Uterus (tissue), 2 donors: ENCODE measurements at regions not wholly inside any gene's neighbourhood (a gene's known extent, or its start where the extent isn't known, plus 50 kb on each side); places are given as distances from the start of the nearest gene placed in this dataset.

Source experiments
- CTCF ChIP-seq, 4 experiments: fragments of 200-600 bp in 2 of 4; fragments of 450-650 bp in 2 of 4; sonication (generic) in 2 of 4; IDR thresholded peaks; one replicate each; pipeline ENCODE4 v1.5.1; 2016 to 2019; ENCODE audit warnings: antibody characterized with exemption in 4 of 4, mild to moderate bottlenecking in 2 of 4, moderate library complexity in 1 of 4
- POLR2A ChIP-seq, 2 donors: fragments of 450-650 bp; IDR thresholded peaks; one replicate each; pipeline ENCODE4 v1.6.1; 2016; ENCODE audit warnings: antibody characterized with exemption in 2 of 2, mild to moderate bottlenecking in 1 of 2, moderate library complexity in 1 of 2

GRCh38 chr3:197353867-197354567 lies 55.6 kb upstream of the DLG1 start:
- no peak for TF ChIP-seq CTCF (IDR thresholded peaks at IDR 0.05)
- no peak for TF ChIP-seq POLR2A (IDR thresholded peaks at IDR 0.05)
